T-helper 22 cell (primary cell): ENCODE measurements at regions not wholly inside any gene's neighbourhood (a gene's known extent, or its start where the extent isn't known, plus 50 kb on each side); places are given as distances from the start of the nearest gene placed in this dataset.

Experiments used
- DNase-seq: peaks from one replicate; pipeline ENCODE4 v3.0.0-alpha.2; 2020; ENCODE audit warnings: low read depth

DNA sequence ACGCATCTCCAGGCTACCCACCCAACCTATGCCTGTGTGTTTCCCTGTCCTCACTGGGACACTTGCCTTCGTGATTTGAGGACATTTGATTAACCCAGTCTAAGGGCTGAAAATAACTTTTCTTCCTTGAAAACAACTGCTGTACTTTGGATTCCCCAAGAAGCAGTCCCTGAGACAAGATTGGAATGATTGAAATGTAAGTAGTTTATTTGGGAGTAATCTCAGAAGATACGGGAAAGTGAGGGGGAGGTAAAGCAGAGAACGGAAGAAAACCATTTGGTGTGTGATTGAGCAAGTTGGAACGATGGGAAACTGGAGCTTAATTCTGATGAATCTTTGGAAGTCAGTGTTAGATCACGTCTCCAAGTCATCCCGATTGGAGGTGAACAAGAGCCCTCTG, 143.8 kb upstream of the LMCD1 start:
- no peak for DNase-seq

DNA sequence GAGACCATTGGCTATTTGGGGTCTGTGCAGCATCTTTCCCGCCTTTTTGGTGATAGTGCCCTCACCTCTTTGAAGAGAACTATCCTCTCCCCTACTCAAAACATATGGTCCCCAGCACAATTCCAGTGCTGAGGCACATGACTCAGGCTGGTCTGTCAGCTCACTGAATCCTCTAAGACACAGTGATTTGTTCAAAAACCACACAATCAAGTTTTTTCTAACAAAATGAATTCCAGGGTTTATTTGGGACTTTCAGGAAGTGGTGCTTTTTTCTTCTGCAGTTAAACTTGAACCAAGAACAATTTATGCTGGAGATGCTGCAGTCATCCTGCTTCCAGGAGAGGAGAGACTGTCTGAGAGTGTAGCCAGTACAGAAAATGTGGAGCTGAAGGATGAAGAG, 142.5 kb upstream of the LMCD1 start:
- no peak for DNase-seq

DNA sequence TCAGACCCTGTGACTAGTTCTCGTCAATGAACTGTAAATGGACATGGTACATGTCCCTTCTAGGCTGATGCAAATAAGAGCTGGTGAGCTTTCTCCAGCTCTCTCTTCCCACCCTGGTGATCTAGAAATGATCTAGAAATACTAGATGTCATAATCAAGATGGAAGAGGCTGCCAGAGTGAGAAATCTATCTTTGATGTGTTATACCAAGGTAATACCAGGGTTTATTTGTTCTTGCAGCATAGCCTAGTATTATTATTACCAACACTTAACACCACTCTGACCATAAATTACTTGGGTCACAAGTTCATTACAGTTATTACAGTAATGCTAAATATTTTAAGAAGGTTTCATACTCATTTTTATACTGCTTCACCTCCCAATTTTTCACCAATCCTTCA, 138.4 kb upstream of the LMCD1 start:
- no peak for DNase-seq

DNA sequence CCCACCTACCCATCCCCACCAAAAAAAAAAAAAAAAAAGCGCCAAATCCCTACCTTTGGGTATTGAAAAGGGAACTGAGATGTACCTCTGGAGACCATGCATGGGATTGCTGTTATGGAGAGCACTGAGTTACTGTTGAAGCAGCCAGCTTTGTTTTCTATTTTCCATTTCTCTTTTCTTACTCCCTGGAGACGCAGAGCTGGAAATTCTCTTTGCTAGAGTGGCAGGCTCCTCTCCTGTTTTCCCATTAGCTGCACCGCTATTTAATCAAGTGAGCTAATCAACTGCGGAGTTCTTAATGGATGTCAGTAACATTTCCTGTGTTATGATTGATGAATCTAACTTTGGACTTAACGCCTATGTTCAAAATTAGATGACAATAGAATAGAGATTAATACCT, 136.1 kb upstream of the LMCD1 start:
- DNase-seq, result no peak

DNA sequence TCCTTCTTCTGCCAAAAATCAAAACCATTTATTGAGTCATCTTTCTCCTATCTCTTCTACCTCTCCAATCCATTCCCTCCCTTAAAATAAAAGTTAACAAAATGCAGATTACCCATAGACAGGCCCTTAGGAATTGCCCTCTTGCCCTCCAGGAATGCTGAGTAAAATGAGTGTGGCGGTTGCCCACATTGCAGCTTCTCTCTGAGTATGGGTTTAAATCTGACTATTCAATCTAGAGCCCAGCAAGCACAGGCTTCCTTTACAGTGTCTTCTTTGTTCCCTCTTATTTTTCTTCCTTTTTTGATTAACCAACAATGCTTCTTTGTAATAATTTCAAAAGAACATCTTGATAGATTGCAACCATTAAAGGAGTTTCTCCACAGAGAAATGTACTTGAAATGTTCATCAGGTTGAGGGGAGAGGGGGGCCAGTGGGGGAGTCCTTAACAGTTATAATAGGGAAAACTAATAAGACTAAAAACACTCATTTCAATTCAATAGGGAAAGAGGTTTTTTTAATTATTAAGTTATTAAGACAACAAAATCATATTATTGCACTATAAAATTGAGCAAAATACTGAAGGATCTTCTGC, 135.3 kb upstream of the LMCD1 start:
- no peak for DNase-seq

DNA sequence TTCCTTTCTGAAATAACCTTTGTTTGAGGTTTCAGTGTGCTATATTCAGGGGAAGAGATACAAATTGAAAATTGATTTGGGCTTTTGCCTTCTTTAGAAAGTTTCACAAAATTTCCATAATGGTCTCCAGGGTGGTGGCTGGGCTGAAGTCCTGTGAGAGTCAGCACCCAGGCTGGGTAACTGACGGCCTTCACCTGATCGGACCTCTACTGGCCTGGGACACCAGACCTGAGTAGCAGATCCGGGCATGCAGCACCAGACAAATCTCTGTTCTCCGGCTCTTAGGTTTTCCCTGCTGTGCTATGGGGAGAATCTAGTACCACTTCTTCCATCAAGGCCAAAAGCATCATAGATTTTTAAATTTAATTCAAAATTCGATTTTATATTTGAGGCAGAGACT, 133.0 kb upstream of the LMCD1 start:
- DNase-seq, result no peak

DNA sequence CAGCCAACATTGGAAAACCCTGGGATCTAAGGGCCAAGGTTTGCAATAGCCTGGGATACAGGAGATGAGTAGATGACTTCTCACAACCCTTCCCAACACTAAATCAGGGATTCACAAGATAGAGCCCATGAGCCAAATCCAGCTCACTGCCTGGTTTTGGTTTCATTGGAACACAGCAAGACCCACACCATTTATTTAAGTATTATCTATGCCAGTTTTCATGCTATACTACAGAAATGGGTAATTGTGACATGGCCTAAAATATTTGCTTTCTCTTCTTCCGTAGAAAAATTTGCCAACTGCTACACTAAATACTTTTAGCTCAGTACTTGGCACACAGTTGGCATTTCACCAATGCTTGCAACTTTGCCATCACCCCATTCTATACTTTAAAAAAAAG, 132.0 kb upstream of the LMCD1 start:
- DNase-seq, result no peak

DNA sequence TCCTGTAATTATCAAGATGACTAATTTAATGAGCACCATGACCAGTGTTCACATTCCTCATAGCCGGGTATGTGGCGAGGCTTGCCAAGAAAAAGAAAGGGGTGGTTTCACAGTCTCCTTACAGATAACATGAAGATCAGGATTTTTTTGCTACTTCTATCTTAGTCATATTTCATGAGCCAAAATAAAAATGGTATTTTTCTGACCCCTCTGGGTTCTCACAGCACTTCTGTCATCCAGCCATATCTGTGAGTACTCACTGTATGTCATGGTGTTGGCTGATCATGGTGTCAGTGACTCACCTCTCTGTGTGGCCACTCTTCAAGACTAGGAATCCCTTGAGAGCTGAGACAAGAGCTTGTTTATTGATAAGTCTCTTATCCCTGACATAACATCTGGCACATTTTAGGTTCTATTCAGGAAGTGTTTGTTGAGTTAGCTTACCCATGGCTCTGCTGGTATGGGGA, 130.5 kb upstream of the LMCD1 start:
- DNase-seq, result no peak

DNA sequence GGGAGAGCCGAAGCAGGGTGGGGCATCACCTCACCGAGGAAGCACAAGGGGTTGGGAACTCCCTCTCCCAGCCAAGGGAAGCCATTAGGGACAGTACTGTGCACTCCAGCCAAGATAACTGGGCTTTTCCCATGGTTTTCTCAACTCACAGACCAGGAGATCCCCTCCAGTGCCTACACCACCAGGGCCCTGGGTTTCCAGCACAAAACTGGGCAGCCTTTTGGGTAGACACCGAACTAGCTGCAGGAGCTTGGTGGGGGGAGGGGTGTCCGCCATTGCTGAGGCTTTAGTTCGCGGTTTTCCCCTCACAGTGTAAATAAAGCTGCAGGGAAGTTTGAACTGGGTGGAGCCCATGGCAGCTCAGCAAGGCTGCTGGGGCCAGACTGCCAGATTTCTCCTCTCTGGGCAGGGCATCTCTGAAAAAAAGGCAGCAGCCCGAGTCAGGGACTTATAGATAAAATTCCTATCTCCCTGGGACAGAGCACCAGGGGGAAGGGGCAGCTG, 129.6 kb upstream of the LMCD1 start:
- DNase-seq, result no peak

DNA sequence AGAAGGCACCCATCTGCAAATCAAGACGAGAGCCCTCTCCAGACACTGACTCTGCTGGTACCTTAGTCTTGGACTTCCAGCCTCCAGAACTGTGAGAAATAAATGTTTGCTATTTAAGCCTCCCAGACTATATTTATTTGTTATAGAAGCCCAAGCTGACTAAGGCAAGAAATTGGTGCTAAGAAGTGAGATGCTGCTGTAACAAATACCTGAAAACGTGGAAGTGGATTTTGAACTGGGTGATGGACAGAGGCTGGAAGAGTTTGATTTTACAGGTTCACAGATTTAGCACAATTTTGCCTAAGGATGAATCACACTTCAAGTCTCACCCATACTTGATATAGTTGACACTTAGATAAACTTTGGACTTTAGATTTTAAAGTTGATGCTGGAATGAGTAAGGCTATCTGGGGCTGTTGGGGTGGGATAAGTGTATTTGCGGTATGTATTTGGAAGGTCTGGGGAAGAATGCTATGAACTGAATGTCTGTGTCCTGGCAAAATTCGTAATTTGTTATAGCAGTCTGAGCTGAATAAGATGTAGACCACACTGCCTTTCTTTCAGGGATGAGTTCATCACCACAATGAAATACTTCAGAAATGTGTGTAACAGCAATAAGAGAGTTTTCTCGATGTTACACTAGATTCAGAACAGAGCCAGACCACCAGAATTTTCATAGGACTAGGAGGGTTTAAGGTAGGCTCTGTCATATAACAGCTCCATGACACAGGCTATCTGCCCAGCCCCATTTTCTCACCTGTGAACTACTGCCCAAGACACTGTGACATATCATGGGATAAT, 120.5 kb upstream of the LMCD1 start:
- DNase-seq, result no peak

DNA sequence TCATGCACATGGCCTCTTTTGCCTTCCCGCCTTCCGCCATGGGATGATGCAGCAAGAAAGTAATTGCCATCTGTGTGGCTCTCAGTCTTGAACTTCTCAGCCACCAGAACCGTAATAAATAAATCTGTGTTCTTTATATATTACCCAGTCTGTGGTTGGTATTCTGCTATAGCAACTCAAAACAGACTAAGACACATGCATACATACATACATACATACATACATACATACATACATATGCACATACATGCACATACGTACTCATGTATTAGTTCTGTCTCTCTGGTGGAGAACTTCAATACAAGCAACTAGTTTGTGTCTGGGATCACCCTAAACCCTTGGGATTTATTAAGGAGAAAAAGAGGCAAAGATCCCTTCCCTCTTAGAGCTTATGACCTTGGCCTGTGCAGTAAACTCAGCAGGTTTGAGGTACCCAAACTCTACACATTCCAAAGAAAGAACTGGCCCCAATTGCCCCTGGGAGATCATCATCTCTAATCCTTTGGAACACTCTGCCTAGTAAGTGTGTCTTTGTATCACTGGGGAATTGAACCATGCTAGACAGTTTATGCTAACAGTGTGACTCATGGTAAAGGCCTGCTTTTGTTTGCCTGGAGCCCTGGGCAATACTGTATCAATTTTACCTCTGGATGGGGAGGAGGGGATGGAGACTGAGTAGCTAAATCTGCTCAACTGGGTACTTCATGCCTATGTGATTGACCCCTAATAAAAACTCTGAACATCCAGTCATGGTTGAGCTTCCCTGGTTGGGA, 115.6 kb upstream of the LMCD1 start:
- DNase-seq, result no peak

DNA sequence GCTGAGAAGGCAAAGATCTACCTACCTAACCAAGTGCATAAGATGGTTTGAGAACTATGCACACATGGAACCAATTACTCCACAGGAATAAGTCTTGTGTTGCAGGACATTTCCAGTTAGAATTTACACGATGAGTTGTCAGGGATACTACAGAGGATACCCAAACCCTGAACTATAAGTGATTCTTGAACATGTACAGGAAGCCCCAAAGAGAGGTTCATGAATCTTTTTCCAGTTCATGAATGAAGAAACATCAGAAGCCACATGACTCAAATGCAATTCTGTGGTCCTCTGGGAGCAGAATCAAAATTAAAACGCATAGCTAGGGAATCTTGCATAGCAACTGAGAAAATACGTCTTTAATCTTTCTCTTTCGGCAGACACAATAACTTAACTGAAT, 114.1 kb upstream of the LMCD1 start:
- DNase-seq, result no peak

DNA sequence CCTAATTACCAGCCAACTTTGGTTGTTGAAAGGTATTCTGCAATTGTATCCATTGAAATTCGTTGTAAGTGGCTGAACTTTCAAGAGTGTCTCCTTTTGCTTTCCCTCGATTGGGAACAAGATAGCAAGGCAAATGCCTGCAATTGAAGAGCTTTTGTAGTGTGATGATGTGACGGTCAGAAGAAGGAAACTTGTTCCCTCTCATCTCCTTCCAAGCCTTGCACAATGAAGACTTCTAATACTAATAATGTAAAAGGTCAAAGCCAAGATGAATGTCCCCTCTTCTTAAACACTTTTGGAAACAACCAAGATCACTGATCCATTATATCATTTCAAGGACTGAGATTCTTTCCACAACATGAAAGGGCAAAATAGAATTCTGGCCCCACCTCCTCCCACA, 101.9 kb upstream of the LMCD1 start:
- DNase-seq, result no peak

DNA sequence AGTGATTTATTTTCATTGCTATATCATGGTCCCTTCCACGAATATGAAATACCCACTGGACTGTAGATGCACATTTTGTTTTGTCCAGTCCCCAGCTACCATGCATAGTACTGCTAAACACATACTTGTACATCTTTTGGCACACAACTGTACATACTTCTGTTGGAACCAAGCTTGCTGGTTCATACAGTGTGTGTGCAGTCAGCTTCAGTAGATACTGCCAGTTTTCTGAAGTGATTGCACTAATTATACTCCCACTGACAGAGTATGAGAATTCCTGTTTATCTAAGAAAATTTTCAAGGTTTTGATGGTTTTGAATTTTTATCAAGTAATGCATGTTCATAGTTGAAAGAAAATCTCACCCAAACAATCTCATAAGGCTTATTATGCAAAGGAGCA, 100.7 kb upstream of the LMCD1 start:
- no peak for DNase-seq

DNA sequence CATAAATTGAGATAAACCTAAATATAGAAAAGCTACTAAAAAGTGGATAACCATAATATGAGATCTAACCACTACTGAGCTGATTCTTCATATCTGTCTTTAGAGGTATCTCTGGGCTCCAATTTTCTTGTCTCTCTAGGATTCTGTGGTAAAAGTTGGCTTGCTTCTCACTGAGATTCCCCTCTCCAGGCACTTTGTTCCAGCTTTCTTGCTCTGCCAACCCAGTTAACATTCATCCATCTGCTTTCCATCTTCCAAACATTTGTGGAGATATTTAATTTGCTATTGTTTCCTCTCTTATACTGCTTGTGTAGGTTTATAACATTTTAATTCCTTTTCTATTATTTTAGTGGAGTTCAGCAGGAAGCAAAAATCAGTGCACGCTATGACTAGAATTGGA, 97.6 kb upstream of the LMCD1 start:
- DNase-seq, result no peak

DNA sequence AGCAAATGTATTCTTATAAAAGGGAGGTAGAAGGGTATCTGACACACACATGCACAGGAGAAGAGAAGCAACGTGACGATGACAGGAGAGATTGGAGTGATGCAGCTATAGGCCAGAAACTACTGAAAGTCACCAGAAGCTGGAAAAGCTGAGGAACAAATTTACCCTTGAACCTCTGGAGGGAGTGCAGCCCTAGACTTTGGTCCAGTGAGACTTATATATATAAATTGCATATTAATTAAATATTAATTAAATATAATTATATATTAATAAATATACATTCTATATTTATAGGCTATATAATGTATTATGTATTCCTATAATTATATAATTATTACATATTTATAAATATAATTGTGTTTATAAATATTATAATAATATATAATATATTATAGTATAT, 96.5 kb upstream of the LMCD1 start:
- DNase-seq, result no peak

DNA sequence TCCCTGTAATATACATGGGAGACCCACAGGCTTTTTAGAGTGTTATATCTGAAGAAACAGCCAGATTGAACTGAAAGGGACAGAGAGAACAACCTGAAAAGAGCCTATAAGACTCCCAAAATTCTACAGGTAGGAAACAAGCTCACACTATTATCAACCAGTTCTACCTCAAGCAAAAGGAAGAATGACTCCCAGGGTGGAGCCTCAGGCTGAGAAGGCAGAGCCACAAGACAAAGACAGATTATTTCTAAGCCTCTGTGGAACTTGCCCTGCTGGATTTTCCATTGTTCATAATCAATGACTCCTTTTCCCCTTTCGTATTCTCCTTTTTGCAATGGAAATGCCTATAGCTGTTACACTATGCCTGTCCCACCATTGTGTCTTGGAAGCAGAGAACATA, 95.1 kb upstream of the LMCD1 start:
- DNase-seq, result no peak

DNA sequence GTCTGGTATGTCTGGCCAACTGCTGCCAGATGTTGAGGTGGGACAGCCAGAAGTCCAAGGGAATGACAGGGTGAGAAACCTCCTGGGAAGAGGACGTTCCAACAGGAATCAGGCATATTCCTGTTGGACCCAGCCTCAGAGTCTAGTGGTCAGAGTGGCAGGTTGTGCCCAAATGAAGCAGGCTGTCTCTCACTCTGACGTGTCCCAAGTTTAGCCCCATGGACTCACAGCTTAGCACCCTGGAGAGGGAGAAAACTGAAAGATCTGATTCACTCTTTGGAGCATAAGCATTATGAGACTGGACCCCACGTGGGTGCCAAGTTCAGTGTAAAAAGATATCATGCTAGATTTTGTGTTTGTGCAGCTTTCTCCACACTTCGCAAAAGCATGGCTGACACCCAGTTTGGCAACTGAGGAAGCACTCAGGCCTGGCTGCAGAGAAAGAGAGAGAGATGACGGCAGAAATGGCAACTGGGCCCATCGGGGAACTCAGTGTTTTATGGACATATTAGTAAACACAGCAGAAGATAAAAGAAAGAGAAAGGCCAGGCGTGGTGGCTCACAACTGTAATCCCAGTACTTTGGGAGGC, 88.2 kb upstream of the LMCD1 start:
- no peak for DNase-seq

DNA sequence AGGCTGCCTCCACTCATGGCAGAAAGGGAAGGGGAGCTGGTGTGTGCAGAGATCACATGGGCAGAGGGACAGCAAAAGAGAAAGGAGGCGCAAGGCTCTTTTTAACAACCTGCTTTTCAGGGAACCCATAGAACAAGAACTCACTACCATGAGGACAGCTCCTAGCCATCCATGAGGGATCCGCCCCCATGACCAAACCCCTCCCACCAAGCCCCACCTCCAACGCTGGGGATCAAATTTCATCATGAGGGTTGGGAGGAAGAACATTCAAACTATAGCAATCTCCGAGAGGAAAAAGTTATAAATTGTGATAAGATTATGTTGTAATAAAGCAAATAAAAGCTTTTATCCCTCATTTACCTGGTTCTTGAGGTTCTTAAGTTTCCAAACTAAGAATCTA, 84.7 kb upstream of the LMCD1 start:
- DNase-seq, result no peak

DNA sequence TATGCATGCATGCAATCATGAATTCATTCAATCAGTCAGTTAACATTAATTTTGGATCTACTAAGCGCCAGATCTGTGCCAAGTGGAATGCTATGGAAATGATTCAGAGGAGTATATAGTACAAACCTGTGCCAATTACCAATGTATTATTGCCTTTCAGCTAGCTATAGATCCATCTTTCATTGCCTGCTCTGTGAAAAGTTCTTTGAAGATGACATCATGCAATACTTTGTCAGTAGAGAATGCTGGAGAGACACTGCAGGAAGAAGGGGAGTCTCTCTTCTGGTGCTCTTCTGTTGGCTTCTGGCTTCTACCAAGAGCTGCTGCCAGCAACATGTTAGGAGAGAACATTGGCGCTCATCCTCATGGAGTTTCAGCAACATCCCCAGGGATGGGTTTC, 81.0 kb upstream of the LMCD1 start:
- no peak for DNase-seq

DNA sequence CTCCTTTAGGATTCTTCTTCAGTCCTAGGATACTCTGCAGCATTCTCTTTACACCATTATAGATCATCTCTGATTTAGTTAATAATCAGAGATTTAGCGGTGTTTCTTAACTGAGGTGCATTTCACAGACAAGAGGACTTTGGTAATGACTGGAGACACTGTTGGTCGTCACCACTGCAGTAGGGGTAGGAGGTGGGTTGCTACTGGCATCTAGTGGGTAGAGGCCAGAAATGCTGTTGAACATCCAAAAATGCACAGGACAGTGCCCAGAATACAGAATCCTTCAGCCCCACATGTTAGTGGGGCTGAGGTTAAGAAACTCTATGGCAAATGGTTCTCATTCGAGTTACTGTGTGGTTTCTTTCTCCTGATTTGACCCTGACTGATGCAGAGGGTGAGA, 80.4 kb upstream of the LMCD1 start:
- no peak for DNase-seq

DNA sequence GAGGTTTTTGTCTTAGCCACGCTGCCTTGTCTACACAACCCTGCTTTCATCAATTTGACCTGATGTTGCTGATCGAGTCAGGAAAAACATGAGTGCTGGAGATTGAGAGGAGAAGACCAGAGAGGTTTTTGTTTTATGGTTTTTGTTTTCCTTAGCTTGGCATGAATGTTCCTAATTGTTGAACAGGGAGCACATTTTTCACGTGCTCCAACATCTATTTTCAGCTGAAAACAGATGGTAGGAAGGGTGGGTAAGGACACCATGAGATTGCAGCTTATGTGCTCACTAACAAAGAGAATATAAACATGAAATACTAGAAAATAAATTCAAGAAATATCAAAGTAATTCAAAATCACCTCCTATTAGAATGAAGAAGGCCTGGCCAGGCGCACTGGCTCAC, 79.9 kb upstream of the LMCD1 start:
- DNase-seq, result no peak

DNA sequence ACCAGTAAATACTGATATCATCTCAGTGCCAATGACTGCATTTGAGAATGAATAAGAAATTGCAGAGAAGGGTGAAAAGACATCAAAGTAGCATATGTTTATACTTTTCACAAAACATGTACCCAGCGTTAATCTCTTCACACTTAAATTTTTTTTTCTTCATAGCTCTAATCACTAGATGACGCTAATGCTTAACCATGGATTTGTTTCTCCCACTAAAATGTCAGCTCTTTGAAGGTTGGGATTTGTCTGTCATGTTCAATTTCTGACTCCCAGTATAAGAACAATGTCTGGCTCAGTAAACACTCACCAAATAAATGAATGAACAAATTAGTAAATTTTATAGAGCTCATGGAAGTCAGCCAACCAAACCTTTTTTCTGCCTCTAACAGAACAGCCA, 78.3 kb upstream of the LMCD1 start:
- no peak for DNase-seq
